ENCODE measurements at regions not wholly inside any gene's neighbourhood (a gene's known extent, or its start where the extent isn't known, plus 50 kb on each side); places are given as distances from the start of the nearest gene placed in this dataset.
"Not testable (repeated sequence)": the region's sequence is repeated elsewhere in the genome, so short reads cannot be mapped to it uniquely, and the experiment has no call there.

DNA sequence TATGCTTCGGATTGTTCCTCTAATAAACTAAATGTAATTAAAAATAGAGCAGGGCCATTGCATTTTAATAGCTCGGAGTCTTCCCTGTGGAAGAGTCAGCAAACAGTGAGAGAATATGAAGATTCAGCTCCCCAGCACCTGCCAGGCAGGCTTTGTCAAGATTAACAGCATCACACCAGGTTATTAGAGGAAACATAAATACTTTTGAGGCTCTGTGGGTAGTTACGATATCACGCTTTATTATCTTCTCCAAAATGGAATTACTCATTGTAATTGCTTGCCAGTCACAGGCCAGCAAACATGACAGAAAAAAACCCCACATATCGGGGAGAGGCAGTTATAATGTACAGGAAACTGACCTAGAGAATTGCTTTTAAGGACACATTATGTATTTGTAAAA is 303.9 kb downstream of the CPS1 start:
- no peak for DNase-seq (ENCODE audit: low read depth)

- no peak for DNase-seq (ENCODE audit: low read depth)
Observed at GRCh38 chr2:210861038-210861665, 304.8 kb downstream of the CPS1 start.

DNA sequence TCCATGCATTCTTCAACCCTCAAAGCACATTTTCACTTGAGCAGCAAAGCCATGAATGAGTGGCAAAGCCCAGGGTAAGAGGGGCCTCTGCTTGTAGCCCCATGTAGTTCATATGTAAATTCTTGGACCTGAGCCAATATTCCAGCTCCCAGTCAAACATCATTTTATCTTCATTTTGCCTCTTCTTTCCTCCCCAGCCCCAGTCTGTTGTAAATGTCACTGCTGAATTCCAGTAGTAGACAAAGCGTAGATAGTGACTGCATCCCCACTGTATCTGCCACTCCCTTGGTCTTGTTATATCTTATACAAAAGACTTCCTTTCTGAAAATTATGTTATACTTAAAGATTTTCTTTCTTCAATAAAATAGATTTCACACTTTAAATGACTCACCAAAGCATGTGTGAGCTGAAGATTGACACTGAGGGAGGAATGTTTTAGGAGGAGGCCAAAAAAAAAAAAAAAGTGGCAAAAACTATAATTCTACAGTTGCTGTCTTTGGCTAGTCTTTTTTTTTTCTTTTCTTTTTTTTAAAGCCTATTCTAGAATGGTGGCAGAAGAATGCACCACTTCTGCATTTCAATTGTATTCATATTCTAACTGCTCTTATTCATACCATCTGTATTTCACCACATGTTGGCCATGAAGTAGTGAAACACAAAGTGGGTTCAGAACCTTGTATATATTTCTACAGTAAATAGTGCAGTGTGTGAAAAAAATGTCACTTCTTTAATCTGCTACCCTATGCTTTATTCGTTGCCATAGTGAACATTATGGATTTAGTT is 306.1 kb downstream of the CPS1 start:
- DNase-seq (ENCODE audit: low read depth) = no peak

DNA sequence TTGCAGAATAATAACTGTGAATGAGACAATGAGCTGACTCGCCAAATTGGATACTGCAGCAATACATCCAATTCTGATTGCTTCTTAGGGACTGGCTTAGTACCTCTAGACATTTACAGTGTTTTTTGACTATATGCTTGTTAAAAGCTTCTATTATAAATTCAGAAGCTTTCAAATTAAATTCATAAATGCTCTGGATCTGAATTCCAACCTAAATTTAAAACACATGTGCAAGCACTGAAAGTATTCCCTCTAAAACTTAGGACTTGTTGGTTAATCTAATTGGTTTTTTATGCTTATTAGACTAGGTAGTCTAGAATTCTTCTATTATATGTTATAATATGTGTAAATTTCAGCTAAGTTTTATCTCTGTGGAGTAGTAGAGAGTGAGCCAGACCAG is 306.9 kb downstream of the CPS1 start:
- DNase-seq (ENCODE audit: low read depth) = no peak

GRCh38 chr2:210871566-210871965 is 315.2 kb downstream of the CPS1 start:
- DNase-seq (ENCODE audit: low read depth) = not testable (repeated sequence)

DNA sequence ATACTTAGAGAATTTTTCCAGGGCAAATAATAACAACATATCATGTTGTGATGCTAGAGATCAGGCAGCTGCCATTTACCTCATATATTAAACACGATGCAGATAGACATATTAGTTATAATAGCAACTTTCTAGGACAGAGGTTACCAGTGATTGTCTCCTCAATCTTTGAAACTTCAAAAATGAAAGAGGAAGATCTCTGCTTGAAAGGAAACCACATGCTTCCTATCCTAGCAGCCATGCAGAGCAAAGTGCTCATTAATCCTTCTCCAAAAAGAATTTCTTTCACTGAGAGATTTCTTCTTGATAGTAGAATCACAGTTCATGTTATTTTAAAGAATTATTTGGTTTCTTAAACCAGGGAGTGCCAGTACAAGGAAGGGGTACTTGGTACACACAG is 317.2 kb downstream of the CPS1 start:
- no peak for DNase-seq (ENCODE audit: low read depth)

- no peak for DNase-seq (ENCODE audit: low read depth)
Observed at GRCh38 chr2:210884227-210884626, 327.8 kb downstream of the CPS1 start.

- no peak for DNase-seq (ENCODE audit: low read depth)
Observed at GRCh38 chr2:210888035-210888434, 331.6 kb downstream of the CPS1 start.

DNA sequence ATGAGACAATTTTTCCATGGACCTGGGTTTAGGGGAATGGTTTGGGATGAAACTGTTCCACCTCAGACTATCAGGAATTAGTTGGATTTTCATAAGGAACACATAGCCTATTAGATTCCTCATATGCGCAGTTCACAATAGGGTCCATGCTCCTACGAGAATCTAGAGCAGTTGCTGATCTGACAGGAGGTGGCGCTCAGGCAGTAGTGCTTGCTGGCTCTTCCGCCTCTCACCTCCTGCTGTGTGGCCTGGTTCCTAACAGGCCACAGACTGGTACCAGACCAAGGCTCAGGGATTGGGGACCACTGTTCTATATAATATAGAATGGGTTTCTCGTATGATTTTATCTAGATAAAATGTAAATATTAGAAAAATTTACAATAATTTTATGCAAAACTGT is 338.7 kb downstream of the CPS1 start:
- DNase-seq (ENCODE audit: low read depth) = no peak

DNA sequence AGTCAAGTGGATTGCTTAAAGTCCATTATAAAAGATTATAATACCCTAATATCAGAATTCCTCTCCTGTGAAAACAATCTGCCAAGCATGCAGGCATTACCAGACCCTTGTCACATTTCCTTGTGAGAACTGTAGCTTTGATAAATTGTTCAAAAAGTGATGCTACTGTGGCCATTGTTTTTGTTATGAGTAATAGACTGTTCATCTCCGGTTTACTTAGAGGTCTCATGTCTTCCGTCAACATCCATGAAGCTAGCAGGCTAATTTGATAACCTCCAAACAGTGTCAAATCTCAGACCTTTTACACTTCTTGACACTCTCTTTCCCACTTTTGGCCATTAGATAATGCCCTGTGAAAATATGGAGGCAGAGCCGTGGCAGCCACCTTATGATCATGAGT is 342.7 kb downstream of the CPS1 start:
- no peak for DNase-seq (ENCODE audit: low read depth)

- no peak for DNase-seq (ENCODE audit: low read depth)
Observed at GRCh38 chr2:210901326-210901725, 344.9 kb downstream of the CPS1 start.

DNA sequence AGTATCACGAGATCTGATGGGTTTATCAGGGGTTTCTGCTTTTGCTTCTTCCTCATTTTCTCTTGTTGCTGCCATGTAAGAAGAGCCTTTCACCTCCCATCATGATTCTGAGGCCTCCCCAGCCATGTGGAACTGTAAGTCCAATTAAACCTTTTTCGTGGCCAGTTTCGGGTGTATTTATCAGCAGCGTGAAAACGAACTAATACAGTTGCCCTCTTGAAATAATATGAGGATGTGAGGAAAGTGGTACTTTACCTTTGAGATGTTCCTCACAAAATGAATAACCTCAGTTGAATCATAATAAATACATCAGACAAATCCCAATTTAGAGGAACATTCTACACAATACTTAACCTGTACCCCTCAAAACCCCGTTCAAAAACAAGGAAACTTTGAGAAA is 356.4 kb downstream of the CPS1 start:
- DNase-seq (ENCODE audit: low read depth) = no peak

GRCh38 chr2:210913461-210913860 is 357.1 kb downstream of the CPS1 start:
- DNase-seq (ENCODE audit: low read depth) = no peak

GRCh38 chr2:210915912-210916311 is 359.5 kb downstream of the CPS1 start:
- no peak for DNase-seq (ENCODE audit: low read depth)

- no peak for DNase-seq (ENCODE audit: low read depth)
Observed at GRCh38 chr2:210917465-210917864, 361.1 kb downstream of the CPS1 start.

GRCh38 chr2:210919128-210919527 is 362.7 kb downstream of the CPS1 start:
- DNase-seq (ENCODE audit: low read depth) = no peak

GRCh38 chr2:210922419-210922818 is 366.0 kb downstream of the CPS1 start:
- no peak for DNase-seq (ENCODE audit: low read depth)

DNA sequence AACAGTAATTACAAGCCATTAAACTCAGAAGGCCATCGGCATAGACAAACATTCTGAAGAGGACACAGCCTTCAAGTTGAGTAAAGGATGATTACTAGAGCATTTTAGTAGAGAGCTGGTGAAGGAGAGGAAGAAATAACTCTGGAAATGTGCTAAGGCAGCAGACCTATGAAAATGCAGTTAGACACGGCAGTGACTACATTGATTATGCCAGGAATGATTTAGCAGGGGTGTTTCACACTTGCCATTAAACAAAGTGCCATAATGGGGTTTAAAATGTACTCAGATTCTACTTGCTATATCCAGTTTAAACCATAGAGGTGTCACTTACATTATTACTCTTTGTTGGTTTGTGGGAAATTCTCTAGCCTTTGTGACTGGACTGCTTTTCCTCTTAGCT is 372.3 kb downstream of the CPS1 start:
- DNase-seq (ENCODE audit: low read depth) = no peak

- no peak for DNase-seq (ENCODE audit: low read depth)
Observed at GRCh38 chr2:210938228-210938627, 381.8 kb downstream of the CPS1 start.

DNA sequence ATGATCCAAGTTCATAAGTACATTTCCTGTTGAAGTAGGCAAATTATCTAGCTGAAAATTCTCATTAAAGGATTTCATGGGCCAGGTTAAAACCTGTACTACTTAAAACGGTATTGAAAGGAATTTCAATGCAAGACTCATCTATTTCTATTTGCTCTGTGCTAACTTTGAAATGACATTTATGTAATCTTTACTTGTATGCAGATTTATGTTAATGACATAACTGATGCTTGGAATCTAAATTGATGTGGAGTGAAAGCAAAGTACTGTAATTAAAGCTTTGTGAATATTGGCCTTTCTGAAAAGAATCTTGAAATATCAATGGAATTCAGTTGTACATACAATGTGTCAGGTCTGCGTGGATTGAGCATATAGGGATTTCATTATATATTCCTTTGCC is 390.0 kb downstream of the CPS1 start:
- no peak for DNase-seq (ENCODE audit: low read depth)

- not testable (repeated sequence) for DNase-seq (ENCODE audit: low read depth)
Observed at GRCh38 chr2:210950434-210951060, 394.1 kb downstream of the CPS1 start.

DNA sequence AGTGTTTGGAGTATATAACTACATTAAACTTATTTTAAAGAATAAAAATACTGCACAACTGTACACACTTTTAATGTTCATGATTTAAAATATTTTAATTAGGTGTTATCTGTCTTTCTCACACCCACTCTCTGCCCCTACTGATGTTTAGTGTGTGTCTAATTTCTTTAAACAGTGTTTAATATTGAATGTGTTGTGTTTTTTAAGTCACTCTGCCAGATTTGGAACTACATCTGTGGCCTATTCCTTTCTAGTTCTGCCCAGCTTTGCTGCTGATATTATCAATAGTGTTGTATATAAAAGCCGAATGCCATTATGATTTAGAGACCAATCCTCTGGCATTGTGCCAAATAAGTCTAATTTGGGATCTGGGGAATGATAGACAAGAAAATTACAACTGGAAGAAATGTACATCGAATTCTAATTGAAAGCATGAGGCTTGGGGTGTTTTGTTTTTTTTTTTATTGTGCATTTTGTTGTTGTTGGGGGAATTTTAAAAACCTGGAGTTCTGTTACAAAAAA is 398.0 kb downstream of the CPS1 start:
- DNase-seq (ENCODE audit: low read depth) = no peak

GRCh38 chr2:210955591-210955990 is 399.2 kb downstream of the CPS1 start:
- no peak for DNase-seq (ENCODE audit: low read depth)
